ENCODE measurements at regions not wholly inside any gene's neighbourhood (a gene's known extent, or its start where the extent isn't known, plus 50 kb on each side); places are given as distances from the start of the nearest gene placed in this dataset.

GRCh38 chr6:167512696-167513375, 187.9 kb downstream of the TTLL2 start:
- Mint-ChIP-seq H3K4me1 (no peaks in the 10 kb centered on the region), H3K27ac (peak overlapping the region in 1 of 7 donors; percentile 17), H3K4me3 (no peak overlapping the region), H3K27me3 (ENCODE audit: low read depth in 3 of 3) (peaks cover 0 to 2% (median 0%) of the 10 kb centered on the region in 3 donors), H3K36me3 (no peaks in the 10 kb centered on the region), H3K9me3 (peaks cover 0 to 1% (median 0%) of the 10 kb centered on the region in 7 donors)
- WGBS (ENCODE audit: insufficient coverage) = 40% methylated on average over 5 of the region's 11 CpGs
- TF ChIP-seq CTCF (IDR thresholded peaks at IDR 0.05) = no peak
- Histone ChIP-seq H3K4me2 (replicated peaks; ENCODE audit: extremely low read depth, low read length, poor library complexity, severe bottlenecking) (no peak overlapping the region), H3K4me1 (ENCODE audit: control insufficient read depth in 1 of 2, insufficient read depth in 2 of 2, low read length in 2 of 2) (no peaks in the 10 kb centered on the region), H3K27ac (ENCODE audit: low read depth in 1 of 2, low read length in 2 of 2) (no peak overlapping the region), H3K79me2 (ENCODE audit: insufficient read depth, low read length) (no peaks in the 10 kb centered on the region), H4K20me1 (ENCODE audit: insufficient read depth, low read length) (no peaks in the 10 kb centered on the region), H3K4me3 (replicated peaks in 1 of 3; ENCODE audit: low read depth in 2 of 3, low read length in 3 of 3) (no peak overlapping the region), H3K36me3 (replicated peaks in 1 of 2; ENCODE audit: control insufficient read depth in 1 of 2, insufficient read depth in 2 of 2, low read length in 2 of 2) (no peaks in the 10 kb centered on the region), H3K27me3 (ENCODE audit: control insufficient read depth in 2 of 2, insufficient read depth in 2 of 2, low read length in 2 of 2) (no peaks in the 10 kb centered on the region), H2AFZ (ENCODE audit: insufficient read depth, low read depth, low read length, poor library complexity, severe bottlenecking) (no peak overlapping the region), H3K9ac (ENCODE audit: insufficient read depth, low read length, poor library complexity, severe bottlenecking) (no peak overlapping the region), H3K9me3 (replicated peaks in 1 of 2; ENCODE audit: control insufficient read depth in 1 of 2, insufficient read depth in 1 of 2, low read length in 2 of 2) (no peaks in the 10 kb centered on the region)
- DNase-seq = no peak
- intact Hi-C loops (cut with micrococcal nuclease) = no loop called here

GRCh38 chr6:167513778-167514177, 188.9 kb downstream of the TTLL2 start:
- Histone ChIP-seq H3K27ac (ENCODE audit: low read depth in 1 of 2, low read length in 2 of 2) (no peak overlapping the region), H3K27me3 (ENCODE audit: control insufficient read depth in 2 of 2, insufficient read depth in 2 of 2, low read length in 2 of 2) (no peaks in the 10 kb centered on the region), H3K9me3 (replicated peaks in 1 of 2; ENCODE audit: control insufficient read depth in 1 of 2, insufficient read depth in 1 of 2, low read length in 2 of 2) (no peaks in the 10 kb centered on the region), H2AFZ (ENCODE audit: insufficient read depth, low read depth, low read length, poor library complexity, severe bottlenecking) (no peak overlapping the region), H3K36me3 (replicated peaks in 1 of 2; ENCODE audit: control insufficient read depth in 1 of 2, insufficient read depth in 2 of 2, low read length in 2 of 2) (no peaks in the 10 kb centered on the region), H3K4me1 (ENCODE audit: control insufficient read depth in 1 of 2, insufficient read depth in 2 of 2, low read length in 2 of 2) (no peaks in the 10 kb centered on the region), H4K20me1 (ENCODE audit: insufficient read depth, low read length) (no peaks in the 10 kb centered on the region), H3K9ac (ENCODE audit: insufficient read depth, low read length, poor library complexity, severe bottlenecking) (no peak overlapping the region), H3K79me2 (ENCODE audit: insufficient read depth, low read length) (no peaks in the 10 kb centered on the region), H3K4me3 (replicated peaks in 1 of 3; ENCODE audit: low read depth in 2 of 3, low read length in 3 of 3) (no peak overlapping the region), H3K4me2 (replicated peaks; ENCODE audit: extremely low read depth, low read length, poor library complexity, severe bottlenecking) (no peak overlapping the region)
- Mint-ChIP-seq H3K4me1 (no peaks in the 10 kb centered on the region), H3K9me3 (peaks cover 0 to 1% (median 0%) of the 10 kb centered on the region in 7 donors), H3K27me3 (ENCODE audit: low read depth in 3 of 3) (peaks cover 0 to 2% (median 2%) of the 10 kb centered on the region in 3 donors), H3K4me3 (no peak overlapping the region), H3K36me3 (no peaks in the 10 kb centered on the region), H3K27ac (no peak overlapping the region)
- TF ChIP-seq CTCF (IDR thresholded peaks at IDR 0.05) = no peak
- DNase-seq = no peak
- intact Hi-C loops (cut with micrococcal nuclease) = no loop called here
- no CpG with 5 or more reads among the region's 9 CpGs for WGBS (ENCODE audit: insufficient coverage)

Measured in CD14-positive monocyte (primary cell).